ENCODE measurements at regions not wholly inside any gene's neighbourhood (a gene's known extent, or its start where the extent isn't known, plus 50 kb on each side); places are given as distances from the start of the nearest gene placed in this dataset.
A peak's percentile ranks its signal among the peaks of the same experiment; 100 is the strongest.
"Not testable (repeated sequence)": the region's sequence is repeated elsewhere in the genome, so short reads cannot be mapped to it uniquely, and the experiment has no call there.

DNA sequence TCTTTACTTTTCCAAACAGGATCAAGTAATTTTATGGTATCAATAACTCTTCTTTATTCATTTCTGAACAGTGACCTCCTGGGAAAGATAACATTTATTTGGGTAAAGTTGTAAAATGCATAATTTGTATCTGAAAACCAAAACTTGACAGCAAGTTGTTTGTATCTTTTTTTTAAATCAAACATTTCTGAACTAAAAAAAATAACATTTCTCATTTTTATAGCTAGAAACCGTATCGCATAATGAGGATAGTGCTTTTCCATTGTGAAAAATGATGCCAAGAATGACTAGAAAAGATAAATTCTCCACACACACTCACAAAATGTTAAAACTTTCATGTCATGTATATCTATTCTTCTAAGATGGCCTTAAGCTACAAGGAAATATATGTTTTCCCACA is 578.2 kb downstream of the RIT2 start:
- no peak for DNase-seq (ENCODE audit: low spot score)

DNA sequence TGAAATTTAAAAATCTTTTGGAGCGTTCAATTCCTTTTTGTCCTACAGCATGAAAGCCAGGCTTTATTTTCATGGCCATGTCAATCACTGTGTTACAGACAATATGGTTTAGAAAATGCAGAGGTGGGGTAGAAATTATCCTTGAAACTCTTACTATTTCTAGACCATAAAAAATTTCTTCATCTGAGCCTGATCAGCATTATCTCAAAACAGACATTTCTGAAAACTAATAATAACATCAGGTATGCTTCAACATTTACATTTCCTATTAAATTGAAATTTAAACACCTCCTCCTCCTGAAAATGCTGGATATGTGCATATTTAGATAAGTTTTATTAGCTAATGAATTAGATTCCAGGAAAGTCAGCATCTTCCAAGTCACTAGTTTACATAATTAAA is 570.6 kb downstream of the RIT2 start:
- no peak for DNase-seq (ENCODE audit: low spot score)

DNA sequence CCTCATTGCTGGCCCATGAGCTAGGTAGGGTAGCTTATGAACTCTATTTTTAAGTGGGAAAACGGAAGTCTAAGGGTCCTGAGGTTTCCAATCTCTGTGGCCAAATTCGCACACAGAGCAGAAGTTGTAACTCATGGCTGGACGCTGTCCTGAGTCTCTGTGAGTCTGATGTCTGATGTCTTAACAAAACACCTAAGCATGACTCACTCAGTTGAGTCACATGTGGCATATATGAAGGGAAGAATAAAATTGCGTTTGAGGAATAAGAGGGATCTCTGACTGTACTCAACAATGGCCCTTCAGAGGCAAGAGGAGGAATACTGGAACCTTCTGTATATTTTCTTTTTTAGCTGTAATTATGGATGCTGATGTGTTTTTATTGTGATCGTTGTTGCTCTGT is 569.7 kb downstream of the RIT2 start:
- no peak for DNase-seq (ENCODE audit: low spot score)

- no peak for DNase-seq (ENCODE audit: low spot score)
These were observed 567.0 kb downstream of the RIT2 start for GRCh38 chr18:42548493-42548892.

GRCh38 chr18:42549596-42549995 is 565.9 kb downstream of the RIT2 start:
- DNase-seq (ENCODE audit: low spot score) = no peak

GRCh38 chr18:42552559-42552958 is 562.9 kb downstream of the RIT2 start:
- not testable (repeated sequence) for DNase-seq (ENCODE audit: low spot score)

DNA sequence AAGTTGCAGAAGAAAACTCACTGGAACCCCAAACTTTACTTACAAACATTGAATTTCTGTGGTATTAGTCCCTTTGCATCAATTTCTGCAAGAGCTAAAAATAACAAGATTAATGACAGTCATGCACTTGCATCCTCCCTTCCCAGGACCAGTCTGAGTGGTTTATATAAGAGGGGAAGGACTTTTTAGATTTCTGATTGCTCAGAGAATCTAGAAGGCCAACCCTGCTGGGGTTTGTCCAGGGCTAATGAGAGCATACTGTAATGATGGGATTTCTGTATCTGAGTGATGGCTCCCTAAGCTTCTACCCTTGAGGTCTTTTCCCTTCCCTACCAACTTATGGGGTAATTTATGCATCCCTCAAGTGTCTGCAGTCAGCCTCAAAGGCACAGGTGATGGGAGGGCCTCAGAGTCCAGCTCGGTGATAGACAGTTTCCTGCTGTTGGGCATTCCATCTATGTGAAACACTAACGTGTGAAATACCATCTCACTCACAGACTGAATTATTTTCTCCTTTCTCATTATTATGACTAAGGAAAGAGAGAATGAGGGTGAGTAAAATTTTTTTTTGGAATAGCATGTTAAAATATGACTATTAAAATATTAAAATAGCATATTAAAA is 556.3 kb downstream of the RIT2 start:
- no peak for DNase-seq (ENCODE audit: low spot score)

DNA sequence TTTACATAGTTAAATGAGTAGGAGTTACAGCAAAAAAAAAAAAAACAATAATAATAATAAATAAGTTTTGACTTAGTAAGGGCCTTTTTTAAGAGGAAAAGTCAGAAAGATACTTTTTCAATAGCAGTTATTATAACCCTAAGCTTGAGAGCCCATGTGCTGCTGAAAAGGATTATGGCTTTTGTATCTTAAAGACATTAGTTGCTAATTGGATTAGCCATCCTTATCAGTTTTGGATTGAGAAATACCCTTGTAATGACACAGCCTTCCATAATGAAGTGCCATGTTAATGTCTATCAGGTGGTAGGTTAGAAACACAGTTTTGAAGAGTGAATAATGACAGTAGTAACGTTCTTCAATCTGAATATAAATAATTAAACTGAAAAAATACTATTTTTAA is 554.0 kb downstream of the RIT2 start:
- DNase-seq (ENCODE audit: low spot score) = no peak

DNA sequence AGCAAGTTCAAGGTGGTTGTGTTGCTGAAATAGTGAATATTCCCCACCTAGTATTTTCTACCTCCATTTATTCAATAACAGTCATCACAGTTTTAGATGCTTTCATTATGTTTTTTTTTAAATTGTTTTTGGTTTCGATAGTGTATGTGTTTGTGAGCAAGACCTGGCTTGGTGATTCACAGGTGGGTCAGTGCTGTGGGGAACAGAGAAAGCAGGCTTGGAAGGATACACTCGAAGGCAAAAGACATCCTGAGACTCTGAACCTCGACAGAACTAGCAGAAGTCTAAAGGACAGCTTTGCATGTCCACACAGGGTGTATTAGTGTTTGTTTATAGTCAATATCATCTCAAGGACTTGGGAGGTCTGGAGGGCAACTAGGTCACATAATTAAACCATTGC is 551.5 kb downstream of the RIT2 start:
- no peak for DNase-seq (ENCODE audit: low spot score)

DNA sequence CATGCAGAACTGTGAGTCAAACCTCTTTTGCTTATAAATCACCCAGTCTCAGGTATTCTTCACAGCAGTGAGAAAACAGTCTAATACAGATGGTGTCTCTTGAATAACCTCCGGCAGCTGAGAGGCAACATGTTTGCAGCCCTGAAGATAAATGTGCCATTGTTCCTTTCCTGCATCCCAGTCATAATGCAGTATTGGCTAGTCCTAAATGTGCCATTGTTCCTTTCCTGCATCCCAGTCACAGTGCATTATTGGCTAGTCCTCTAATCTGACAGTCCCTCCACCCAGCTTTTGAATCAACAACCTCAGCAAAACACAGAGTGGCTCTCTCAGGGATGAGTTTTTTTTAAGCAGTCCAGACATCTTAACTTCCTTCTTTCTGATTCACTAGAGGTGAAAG is 550.7 kb downstream of the RIT2 start:
- DNase-seq (ENCODE audit: low spot score) = no peak

GRCh38 chr18:42568773-42569172 is 546.7 kb downstream of the RIT2 start:
- DNase-seq (ENCODE audit: low spot score) = no peak

- no peak for DNase-seq (ENCODE audit: low spot score)
These were observed 540.6 kb downstream of the RIT2 start for GRCh38 chr18:42574871-42575270.

GRCh38 chr18:42576124-42576523 is 539.4 kb downstream of the RIT2 start:
- DNase-seq (ENCODE audit: low spot score) = no peak

DNA sequence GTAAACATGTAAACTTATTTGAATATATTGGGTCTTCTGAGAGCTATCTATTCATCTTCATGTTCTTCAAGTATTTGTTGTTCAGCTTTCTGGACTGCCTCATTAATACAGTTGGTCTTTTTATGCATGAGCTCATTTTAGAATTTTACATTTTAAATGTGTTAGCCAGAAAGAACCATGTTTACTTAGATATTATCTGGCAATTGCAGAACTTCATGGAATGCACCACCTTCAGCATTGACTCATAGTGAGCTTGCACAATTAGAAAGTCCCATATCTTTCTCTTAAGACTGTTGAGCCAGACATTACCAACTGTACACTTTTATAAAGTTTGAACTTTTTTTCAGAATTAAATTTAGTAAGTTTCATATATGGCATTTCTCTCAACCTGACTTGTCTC is 536.7 kb downstream of the RIT2 start:
- peak; percentile 5 for DNase-seq (ENCODE audit: low spot score)

DNA sequence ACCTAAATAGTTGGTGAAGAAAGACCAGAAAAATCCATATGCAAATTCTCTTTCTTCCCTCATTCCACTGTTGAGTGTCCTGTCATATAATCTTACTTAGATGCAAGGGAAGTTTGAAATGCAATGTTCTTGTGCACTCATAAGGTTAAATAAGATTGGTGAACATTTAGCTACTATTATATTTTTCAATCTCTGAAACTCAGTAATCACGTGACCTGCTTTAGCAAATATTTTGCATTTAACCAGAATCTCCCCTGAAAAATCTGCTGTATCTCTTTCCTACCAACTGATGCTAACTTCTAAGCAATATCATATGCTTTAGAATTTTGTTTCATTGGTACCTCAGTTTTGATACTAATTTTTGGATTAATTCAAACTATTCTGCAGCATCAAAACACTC is 533.2 kb downstream of the RIT2 start:
- no peak for DNase-seq (ENCODE audit: low spot score)

DNA sequence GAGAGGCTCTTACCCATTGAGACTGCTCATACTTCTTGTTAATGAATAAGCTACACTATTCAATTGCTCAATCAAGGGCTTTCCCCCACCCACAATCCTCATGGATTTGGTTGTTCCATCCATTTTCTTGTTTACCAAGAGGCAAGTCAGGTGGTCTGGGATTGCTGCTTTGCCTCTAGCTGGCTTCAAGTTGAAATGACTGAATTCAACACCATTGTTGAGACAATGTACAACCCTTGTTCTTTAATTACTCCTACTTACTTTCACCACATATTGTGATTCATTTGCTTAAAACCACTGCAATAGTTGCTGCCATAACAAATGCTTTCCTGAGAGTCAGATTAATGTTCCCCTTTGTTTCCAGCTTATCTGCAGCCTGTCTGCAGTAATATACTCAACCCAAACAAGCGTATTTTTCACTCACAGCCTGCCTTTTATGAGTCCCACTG is 532.2 kb downstream of the RIT2 start:
- no peak for DNase-seq (ENCODE audit: low spot score)

DNA sequence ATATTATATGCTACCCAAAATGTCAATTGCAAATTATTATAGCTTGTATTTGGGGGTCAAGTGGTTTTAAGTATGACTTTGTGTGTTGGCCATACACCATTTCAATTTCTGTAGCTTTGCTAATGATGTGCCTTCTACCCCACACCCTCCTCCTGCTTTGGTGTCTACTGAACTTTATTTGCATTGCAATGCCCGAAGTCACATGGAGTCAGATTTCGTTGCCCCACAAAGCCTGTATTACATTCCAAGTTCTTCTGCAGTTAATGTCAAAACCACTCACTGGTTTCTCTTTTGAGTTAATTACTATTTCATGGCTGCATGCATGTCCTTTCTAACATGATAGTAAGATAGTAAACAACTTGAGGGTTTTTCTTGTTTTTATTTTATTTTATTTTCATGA is 528.9 kb downstream of the RIT2 start:
- no peak for DNase-seq (ENCODE audit: low spot score)

DNA sequence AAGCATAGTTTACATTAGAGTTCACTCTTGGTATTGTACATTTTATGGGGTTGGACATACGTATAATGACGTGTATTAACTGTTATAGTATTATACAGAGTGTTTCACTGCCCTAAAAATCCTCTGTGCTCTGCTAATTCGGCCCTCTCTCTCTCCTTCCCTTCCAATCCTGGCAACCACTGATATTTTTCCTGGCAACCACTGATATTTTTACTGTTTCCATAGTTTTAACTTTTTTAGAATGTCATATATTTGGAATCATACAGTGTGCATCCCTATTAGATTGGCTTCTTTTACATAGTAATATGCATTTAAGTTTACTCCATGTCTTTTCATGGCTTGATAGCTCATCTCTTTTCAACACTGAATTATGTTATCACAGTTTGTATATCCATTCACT is 526.7 kb downstream of the RIT2 start:
- DNase-seq (ENCODE audit: low spot score) = no peak

- DNase-seq (ENCODE audit: low spot score) = no peak
These were observed 510.7 kb downstream of the RIT2 start for GRCh38 chr18:42604820-42605219.

- no peak for DNase-seq (ENCODE audit: low spot score)
These were observed 508.5 kb downstream of the RIT2 start for GRCh38 chr18:42606886-42607495.

DNA sequence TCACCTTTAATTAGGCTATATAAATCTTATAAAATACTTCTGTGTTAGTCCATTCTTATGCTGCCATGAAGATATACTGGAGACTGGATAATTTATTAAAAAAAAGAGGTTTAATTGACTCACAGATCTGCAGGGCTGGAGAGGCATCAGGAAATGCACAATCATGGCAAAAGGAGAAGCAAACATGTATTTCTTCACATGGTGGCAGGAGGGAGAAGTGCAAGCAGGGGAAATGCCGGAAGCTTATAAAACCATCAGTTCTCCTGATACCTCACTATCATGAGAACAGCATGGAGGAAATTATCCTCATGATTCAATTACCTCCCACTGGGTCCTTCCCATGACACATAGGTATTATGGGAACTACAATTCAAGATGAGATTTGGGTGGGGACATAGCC is 504.4 kb downstream of the RIT2 start:
- no peak for DNase-seq (ENCODE audit: low spot score)

DNA sequence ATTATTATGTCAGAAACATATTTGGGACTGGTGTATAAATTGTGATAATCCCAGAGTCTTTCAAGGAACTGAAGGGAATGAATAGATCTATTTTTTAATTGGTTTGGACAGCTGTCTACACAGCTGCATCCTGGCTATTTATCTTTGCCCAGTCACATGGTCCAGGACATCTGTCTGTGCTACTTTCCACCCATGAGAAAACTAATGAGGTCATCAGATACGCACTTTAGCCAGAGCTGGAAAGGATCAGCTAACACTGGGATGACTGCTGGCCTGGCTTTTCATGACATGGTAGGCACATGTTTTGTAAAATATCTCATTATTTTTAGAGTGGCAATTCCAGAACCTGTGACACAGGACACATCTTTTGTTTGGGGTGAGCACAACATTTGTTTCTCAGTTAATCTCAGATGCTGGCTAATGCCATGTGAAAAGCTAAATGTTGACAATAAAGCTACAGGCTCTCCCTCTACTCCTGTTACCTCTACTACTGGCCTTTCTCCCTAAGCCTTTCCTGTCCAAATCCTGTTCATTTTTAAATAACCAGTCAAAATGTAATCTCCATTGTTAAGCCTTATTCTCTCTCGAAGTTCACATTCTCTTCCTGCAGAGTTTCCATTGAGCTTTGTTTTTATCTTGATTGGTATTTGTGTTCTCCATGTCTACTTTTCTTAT is 500.7 kb downstream of the RIT2 start:
- DNase-seq (ENCODE audit: low spot score) = no peak

DNA sequence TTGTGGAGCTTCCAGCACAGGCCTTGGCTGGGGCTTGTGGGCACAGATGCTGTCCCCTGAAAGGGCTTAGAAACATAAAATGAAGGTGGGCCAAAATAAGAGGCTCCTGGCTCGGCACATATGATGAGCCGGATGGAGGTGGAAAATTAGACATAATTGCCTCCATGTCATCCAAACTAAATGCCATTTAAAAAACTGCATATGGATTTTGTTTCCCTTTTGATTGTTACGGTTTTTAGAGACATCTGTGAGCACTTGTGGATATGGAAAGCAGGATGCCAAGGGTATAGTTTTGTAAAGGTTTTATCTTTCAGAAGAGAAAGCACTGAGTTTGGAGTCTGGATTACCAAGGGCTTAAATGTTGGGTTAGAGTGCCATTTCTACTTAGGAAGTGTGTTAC is 498.3 kb downstream of the RIT2 start:
- no peak for DNase-seq (ENCODE audit: low spot score)

Data from HT-29 (cell line).